ENCODE measurements at regions not wholly inside any gene's neighbourhood (a gene's known extent, or its start where the extent isn't known, plus 50 kb on each side); places are given as distances from the start of the nearest gene placed in this dataset.

GRCh38 chr13:111936267-111936925, 130.6 kb upstream of the SOX1 start:
- TF ChIP-seq CTCF (conservative IDR thresholded peaks at IDR 0.05): no peak
- Mint-ChIP-seq H3K4me1 (ENCODE audit: unreplicated experiment) (no peaks in the 10 kb centered on the region), H3K9me3 (peaks cover 4% of the 10 kb centered on the region), H3K27ac (no peak overlapping the region), H3K4me3 (no peak overlapping the region), H3K36me3 (no peaks in the 10 kb centered on the region), H3K27me3 (peaks cover 23% of the 10 kb centered on the region)
- peak; percentile 31 for DNase-seq (ENCODE audit: extremely low spot score, unreplicated experiment)

GRCh38 chr13:111937777-111938311, 129.1 kb upstream of the SOX1 start:
- H3K27me3 Mint-ChIP-seq: peaks cover 23% of the 10 kb centered on the region
- peak; percentile 62 for DNase-seq (ENCODE audit: extremely low spot score, unreplicated experiment)
- no peak for TF ChIP-seq CTCF (conservative IDR thresholded peaks at IDR 0.05)

DNA sequence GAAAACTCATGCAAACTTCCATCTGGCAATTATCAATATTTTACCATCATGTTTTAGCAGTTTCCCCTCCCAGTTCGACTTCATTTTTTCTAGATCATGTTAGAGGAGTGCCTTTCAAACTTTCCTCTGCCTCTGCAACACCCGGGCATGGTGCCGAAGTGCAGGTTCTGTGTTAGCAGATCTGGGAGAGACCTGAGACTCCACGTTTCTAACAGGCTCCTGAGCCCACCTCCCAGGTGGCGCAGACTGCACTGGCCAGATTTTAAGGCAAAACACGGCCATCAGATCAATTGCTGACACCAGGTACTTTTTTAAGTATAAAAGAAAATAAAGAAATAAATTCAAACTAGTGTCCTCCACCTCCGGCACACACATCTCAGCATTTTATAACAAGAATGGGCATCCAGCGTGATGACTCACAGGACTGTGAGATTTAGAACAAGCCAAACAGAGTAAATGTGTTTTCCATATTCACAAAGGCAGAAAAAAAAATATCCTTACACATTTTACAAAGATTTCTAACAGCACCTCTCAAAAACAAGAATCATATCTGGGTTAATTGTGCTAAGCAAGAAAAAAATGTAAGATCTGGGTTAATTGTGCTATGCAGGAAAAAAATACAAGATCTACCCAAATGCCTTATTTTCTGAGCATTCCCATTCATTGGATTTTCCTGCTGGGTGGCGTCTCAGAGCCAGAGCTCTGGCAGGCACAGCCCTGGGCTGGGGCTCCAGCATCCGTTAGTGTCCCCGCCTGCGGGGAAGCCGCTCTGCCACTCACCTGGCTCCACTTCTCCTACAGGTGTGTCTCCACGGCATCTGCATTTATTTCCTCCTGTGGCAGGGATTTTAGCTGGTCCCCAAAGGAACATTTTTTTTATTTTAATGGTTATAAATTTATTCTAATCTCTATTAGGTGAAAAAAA, 127.9 kb upstream of the SOX1 start:
- Mint-ChIP-seq H3K9me3 (peaks cover 4% of the 10 kb centered on the region), H3K4me3 (no peak overlapping the region), H3K36me3 (no peaks in the 10 kb centered on the region), H3K27ac (no peak overlapping the region), H3K4me1 (ENCODE audit: unreplicated experiment) (no peaks in the 10 kb centered on the region), H3K27me3 (peaks cover 20% of the 10 kb centered on the region)
- no peak for TF ChIP-seq CTCF (conservative IDR thresholded peaks at IDR 0.05)
- peak; percentile 34 for DNase-seq (ENCODE audit: extremely low spot score, unreplicated experiment)

More at GRCh38 chr13:111937777-111938311, 129.1 kb upstream of the SOX1 start:
- peak overlapping the region; percentile 82 for H3K27ac Mint-ChIP-seq
- peak overlapping the region; percentile 13 for H3K4me3 Mint-ChIP-seq
- H3K36me3 Mint-ChIP-seq: no peaks in the 10 kb centered on the region
- peaks cover 4% of the 10 kb centered on the region for H3K9me3 Mint-ChIP-seq
- H3K4me1 Mint-ChIP-seq (ENCODE audit: unreplicated experiment): no peaks in the 10 kb centered on the region

DNA sequence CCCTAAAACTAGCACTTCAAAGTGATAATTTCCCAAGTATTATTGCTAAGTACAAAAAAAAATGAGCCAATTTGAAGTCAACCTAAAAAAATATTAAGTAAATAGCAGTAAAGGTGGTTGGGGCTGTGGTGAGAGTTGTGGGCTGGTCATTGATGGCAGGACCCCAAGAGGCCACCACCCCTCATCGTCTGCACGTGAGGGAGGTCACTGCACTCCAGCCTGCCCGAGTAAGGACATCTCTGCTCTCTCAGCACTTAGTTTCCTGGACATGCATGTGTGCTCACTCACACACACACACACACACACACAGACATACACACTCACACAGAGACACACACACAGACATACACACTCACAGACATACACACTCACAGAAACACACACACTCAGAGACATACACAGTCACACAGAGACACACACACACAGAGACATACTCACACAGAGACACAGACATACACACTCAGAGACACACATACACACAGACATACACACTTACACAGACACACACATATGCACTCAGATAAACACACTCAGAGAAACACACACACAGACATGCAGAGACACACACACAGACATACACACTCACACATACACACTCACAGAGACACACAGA, 127.2 kb upstream of the SOX1 start:
- DNase-seq (ENCODE audit: extremely low spot score, unreplicated experiment): no peak
- no peak for TF ChIP-seq CTCF (conservative IDR thresholded peaks at IDR 0.05)
- no peaks in the 10 kb centered on the region for H3K4me1 Mint-ChIP-seq (ENCODE audit: unreplicated experiment)
- peaks cover 20% of the 10 kb centered on the region for H3K27me3 Mint-ChIP-seq
- H3K27ac Mint-ChIP-seq: no peak overlapping the region
- no peak overlapping the region for H3K4me3 Mint-ChIP-seq
- no peaks in the 10 kb centered on the region for H3K36me3 Mint-ChIP-seq
- H3K9me3 Mint-ChIP-seq: peaks cover 4% of the 10 kb centered on the region

DNA sequence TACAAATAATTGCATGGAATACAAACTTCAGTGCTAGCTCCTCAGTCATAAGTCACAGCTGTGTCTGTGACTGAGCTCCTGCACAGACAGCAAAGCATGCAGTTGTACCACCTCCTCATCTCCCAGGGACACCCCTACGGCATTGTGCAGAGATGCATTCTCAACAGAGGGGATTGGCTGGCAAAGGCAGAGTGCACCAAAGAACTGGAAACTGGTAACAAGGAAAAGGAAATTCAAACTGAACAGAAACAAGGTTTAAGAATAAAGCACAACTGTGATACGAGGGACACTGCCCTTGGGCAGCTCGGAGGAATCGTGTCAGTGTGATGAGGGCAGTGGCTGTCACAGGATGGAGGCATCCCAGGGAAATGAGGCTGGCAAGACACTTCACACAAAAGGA, 126.1 kb upstream of the SOX1 start:
- Mint-ChIP-seq H3K4me1 (ENCODE audit: unreplicated experiment) (no peaks in the 10 kb centered on the region), H3K36me3 (no peaks in the 10 kb centered on the region), H3K4me3 (no peak overlapping the region), H3K27ac (no peak overlapping the region), H3K9me3 (peaks cover 4% of the 10 kb centered on the region), H3K27me3 (peaks cover 14% of the 10 kb centered on the region)
- peak; percentile 16 for DNase-seq (ENCODE audit: extremely low spot score, unreplicated experiment)
- TF ChIP-seq CTCF (conservative IDR thresholded peaks at IDR 0.05): no peak
